ENCODE measurements at regions not wholly inside any gene's neighbourhood (a gene's known extent, or its start where the extent isn't known, plus 50 kb on each side); places are given as distances from the start of the nearest gene placed in this dataset.

- no peak for DNase-seq
Measured at GRCh38 chr9:99366183-99366582, 144.1 kb downstream of the SEC61B start.

GRCh38 chr9:99366621-99367020, 144.5 kb downstream of the SEC61B start:
- no peak for DNase-seq

GRCh38 chr9:99368341-99369326, 146.6 kb downstream of the SEC61B start:
- DNase-seq = no peak

DNA sequence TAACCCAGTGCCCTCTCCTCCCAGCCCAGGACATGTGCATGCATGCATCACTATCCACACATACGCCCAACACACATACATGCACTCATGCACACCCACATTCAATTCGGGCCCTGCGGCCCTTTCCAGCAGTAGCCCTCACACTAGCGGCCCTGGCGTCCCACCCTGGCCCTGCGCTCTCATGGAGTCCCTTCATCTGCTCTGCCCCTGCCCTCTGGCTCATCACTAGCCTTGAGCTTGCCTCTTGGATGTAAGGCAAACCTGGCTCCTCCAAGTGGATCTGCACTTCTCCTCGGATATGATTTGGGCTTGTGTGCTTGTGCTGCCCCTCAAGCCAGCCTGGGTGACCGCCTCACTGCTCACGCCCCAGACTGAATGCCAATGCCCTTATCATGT, 147.2 kb downstream of the SEC61B start:
- DNase-seq = no peak

GRCh38 chr9:99370376-99370775, 148.3 kb downstream of the SEC61B start:
- DNase-seq = no peak

DNA sequence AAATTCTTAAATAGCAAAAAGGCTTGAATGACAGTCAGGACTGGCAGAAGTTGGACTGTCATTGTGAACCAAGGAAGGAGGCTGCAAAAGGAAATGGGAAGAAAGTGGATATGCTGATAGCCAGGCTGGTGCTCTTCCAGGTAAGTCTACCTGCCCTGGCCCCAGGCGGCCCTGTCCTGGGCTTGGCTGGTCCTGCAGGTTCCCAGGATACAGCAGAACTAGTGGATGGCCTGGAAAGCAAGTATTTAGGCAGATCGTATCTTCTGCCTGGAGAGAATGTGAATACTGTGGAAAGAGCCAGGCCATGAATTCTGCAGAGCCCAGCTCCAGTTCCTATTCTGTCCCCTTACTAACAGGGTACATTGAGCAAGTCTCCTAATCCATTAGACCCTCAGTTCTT, 149.3 kb downstream of the SEC61B start:
- no peak for DNase-seq

DNA sequence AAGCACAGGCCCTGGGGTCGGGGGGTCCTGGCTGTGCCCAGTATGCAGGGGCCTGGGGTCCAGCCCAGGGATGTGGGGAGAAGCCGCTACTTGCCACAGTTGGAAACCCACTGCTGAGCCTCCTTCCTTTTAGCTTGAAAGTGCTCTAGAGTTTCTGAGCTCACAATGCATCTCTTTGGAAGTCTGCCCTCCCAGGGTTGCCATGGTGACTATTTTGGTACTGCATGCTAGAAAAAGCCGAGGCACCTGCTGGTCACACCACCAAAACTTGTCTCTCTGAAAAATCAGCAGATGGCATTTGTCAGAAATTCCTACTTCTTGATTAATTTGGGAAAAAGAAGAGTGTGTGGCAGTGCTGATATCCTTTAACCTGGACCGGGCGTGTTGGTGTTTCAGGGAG, 151.8 kb downstream of the SEC61B start:
- DNase-seq = peak; percentile 21

- no peak for DNase-seq
Measured at GRCh38 chr9:99374793-99375192, 152.7 kb downstream of the SEC61B start.

- DNase-seq = no peak
Measured at GRCh38 chr9:99375481-99375880, 153.4 kb downstream of the SEC61B start.

- no peak for DNase-seq
Measured at GRCh38 chr9:99377790-99378775, 156.0 kb downstream of the SEC61B start.

- DNase-seq = no peak
Measured at GRCh38 chr9:99383536-99383935, 161.5 kb downstream of the SEC61B start.

DNA sequence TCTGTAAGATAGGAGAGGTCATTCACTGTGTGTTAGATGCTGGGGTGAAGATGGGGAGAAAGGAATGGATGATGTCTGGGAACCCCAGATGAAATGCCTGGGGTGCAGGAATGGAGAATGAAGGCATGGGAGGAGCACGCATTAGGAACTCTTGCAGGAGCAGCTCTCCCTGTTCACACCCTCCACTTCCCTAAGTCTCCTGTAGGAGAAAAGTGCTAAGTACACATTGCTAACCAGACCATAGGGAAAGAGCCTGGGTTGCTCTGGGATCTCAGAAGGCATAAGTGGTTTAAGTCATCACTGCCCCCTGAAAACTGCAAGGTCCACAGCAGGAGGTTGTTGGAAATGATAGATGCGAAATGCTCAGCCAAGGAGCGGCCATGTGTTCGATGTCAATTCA, 163.1 kb downstream of the SEC61B start:
- no peak for DNase-seq

- no peak for DNase-seq
Measured at GRCh38 chr9:99385814-99386279, 163.8 kb downstream of the SEC61B start.

DNA sequence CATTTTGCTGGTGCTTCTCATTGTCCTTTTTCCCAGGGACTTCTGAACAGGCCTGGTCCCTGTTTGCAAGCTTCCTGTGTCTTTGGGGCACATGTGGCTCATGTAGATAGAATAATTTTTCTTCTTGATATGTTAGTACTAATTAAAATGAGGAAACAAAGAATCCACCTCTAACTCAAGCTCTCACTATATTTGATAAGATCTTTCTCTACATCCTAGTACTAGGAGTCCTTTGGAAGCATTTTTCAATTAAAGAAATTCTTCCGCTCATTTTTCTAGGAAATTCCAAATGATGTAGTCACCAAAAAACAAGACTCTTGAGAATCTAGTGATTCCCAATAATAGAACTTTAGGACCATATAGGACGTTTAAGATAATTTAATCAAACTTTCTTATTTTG, 165.3 kb downstream of the SEC61B start:
- no peak for DNase-seq

- no peak for DNase-seq
Measured at GRCh38 chr9:99389087-99390033, 167.3 kb downstream of the SEC61B start.

DNA sequence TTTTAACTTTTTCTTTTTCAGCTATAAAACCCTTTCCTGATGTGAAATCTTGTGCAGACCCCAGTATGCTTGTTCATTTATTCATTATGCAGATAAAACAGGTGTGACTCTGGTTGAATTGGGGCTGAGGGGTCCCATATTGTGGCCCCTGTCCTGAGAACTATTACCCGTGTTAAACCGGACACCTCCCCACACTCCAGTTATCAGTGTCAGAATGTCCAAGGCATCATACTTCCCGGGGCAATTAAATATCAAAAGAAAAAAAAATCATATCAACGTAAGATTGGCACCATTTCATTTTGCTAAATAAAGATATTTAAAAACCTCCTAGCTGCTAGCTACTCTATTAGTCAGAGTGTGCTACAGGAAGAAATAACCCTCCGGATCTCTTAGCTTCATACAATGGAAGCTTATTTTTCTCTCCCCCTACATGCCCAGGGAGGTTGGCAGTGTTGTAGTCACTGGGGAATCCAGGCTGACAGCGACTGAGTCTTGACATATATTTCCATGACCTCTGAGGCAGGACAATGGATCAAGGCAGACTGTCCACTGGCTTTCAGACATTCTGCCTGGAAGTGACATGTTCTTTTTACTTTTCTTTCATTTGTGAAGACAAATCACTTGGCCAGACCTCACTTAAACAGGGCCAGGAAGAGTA, 170.0 kb downstream of the SEC61B start:
- DNase-seq = no peak

DNA sequence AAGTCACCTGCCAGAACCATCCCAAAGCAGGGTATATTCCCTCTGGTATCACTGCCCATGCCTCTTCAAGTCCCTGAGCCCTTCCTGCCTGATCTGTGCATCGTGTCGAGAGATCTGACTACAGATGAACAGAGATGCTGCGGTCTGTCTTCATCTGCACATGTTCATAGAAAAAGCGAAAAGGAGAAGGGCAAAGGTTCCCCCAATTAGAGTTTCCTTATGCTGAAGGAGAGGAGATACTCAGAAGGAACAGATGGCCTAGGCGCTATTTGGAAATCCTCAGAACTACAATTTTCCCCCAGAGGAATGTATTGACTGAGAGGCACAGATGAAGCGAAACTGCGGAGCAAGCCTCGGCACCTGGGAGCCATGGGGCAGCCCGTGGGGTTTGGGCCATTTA, 170.9 kb downstream of the SEC61B start:
- no peak for DNase-seq

DNA sequence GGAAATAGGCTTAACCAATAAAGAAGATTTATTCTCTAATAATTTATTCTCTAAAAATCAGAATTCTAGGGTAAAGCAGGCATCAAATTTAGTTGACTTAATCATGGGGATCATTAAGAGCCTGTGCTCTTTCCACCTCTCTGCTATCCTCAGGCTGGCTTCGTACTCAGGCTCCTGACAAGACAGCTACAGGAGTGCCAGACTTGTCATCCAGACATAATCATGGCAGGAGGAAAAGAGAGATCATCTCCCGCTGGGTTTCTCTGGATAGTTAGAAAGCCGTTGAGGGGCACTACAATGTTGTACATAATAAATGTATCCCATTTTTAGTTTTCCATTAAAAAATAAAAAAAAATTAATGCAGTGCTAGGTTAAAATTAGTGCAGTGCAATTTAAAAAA, 171.9 kb downstream of the SEC61B start:
- no peak for DNase-seq

DNA sequence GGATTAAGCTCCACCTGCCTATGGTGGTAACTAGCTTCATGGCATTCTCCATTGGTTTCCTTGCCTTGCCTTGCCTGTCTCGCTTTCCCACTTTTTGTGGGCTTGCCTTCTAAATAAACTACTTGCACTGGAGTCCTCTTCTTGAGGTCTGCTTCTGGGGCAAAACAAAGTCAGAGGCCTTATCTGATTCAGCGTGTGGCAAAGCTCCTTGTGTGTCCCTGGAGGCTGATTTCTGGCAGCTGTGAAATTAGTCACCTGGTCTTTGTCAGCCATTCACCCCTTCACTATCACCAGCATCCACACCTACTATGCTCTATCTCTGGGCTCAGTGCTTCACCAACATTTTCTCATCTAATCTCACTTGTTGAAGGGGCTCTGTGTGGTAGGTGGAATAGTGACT, 176.2 kb downstream of the SEC61B start:
- DNase-seq = no peak

GRCh38 chr9:99399474-99399873, 177.4 kb downstream of the SEC61B start:
- no peak for DNase-seq

GRCh38 chr9:99400184-99400731, 178.2 kb downstream of the SEC61B start:
- DNase-seq = no peak

Measured in COR-L47 (cell line).